ENCODE measurements at regions not wholly inside any gene's neighbourhood (a gene's known extent, or its start where the extent isn't known, plus 50 kb on each side); places are given as distances from the start of the nearest gene placed in this dataset.

DNA sequence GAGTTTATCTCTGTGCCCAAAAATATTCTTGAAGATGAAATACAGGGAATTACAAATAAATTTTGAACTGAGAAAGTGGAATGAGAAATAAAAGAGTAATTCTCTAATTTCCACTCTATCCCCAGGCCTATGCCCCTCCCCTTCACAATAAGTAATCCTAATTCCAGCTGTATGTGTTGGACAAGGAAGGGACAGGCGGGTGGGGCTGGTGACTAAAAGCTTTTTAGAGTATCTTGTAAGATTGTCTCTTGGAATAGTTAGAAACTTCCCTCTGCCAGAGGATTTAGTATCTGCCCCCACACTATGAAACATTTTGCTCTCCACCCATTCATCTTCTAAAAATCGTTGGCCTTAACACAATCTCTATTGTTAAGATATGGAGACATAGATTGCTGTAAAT is 199.2 kb downstream of the MBL2 start:
- TF ChIP-seq, protein P1, sequence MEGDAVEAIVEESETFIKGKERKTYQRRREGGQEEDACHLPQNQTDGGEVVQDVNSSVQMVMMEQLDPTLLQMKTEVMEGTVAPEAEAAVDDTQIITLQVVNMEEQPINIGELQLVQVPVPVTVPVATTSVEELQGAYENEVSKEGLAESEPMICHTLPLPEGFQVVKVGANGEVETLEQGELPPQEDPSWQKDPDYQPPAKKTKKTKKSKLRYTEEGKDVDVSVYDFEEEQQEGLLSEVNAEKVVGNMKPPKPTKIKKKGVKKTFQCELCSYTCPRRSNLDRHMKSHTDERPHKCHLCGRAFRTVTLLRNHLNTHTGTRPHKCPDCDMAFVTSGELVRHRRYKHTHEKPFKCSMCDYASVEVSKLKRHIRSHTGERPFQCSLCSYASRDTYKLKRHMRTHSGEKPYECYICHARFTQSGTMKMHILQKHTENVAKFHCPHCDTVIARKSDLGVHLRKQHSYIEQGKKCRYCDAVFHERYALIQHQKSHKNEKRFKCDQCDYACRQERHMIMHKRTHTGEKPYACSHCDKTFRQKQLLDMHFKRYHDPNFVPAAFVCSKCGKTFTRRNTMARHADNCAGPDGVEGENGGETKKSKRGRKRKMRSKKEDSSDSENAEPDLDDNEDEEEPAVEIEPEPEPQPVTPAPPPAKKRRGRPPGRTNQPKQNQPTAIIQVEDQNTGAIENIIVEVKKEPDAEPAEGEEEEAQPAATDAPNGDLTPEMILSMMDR (IDR thresholded peaks at IDR 0.05 in 4 of 5, conservative IDR thresholded peaks at IDR 0.05 in 1 of 5), result no peak
- TF ChIP-seq POLR2A (IDR thresholded peaks at IDR 0.05), result no peak
